DMS 273 treated with DMSO at 0.1 percent for 48 hours (cell line): ENCODE measurements at regions not wholly inside any gene's neighbourhood (a gene's known extent, or its start where the extent isn't known, plus 50 kb on each side); places are given as distances from the start of the nearest gene placed in this dataset.
"Not testable (repeated sequence)": the region's sequence is repeated elsewhere in the genome, so short reads cannot be mapped to it uniquely, and the experiment has no call there.

Source experiments
- DNase-seq: peaks from one replicate; lab custom pipeline; 2025; lab: John Stamatoyannopoulos, UW

- no peak for DNase-seq
Measured at GRCh38 chr13:90800082-90800746, 547.3 kb upstream of the MIR17HG start.

GRCh38 chr13:90801621-90802020 lies 545.9 kb upstream of the MIR17HG start:
- DNase-seq, result no peak

GRCh38 chr13:90803210-90803609 lies 544.3 kb upstream of the MIR17HG start:
- DNase-seq, result no peak

- no peak for DNase-seq
Measured at GRCh38 chr13:90806016-90806615, 541.4 kb upstream of the MIR17HG start.

- no peak for DNase-seq
Measured at GRCh38 chr13:90806892-90807291, 540.6 kb upstream of the MIR17HG start.

GRCh38 chr13:90808838-90809237 lies 538.6 kb upstream of the MIR17HG start:
- DNase-seq, result no peak

- DNase-seq, result no peak
Measured at GRCh38 chr13:90824032-90824431, 523.5 kb upstream of the MIR17HG start.

- DNase-seq, result no peak
Measured at GRCh38 chr13:90826688-90827087, 520.8 kb upstream of the MIR17HG start.

- DNase-seq, result no peak
Measured at GRCh38 chr13:90830782-90831181, 516.7 kb upstream of the MIR17HG start.

GRCh38 chr13:90833951-90834350 lies 513.5 kb upstream of the MIR17HG start:
- no peak for DNase-seq

- no peak for DNase-seq
Measured at GRCh38 chr13:90834700-90835099, 512.8 kb upstream of the MIR17HG start.

GRCh38 chr13:90835826-90836225 lies 511.7 kb upstream of the MIR17HG start:
- DNase-seq, result no peak

- DNase-seq, result no peak
Measured at GRCh38 chr13:90838317-90838960, 509.0 kb upstream of the MIR17HG start.

GRCh38 chr13:90839061-90839460 lies 508.4 kb upstream of the MIR17HG start:
- no peak for DNase-seq

GRCh38 chr13:90846936-90847335 lies 500.6 kb upstream of the MIR17HG start:
- DNase-seq, result no peak

GRCh38 chr13:90853666-90854065 lies 493.8 kb upstream of the MIR17HG start:
- DNase-seq, result not testable (repeated sequence)

- DNase-seq, result no peak
Measured at GRCh38 chr13:90857921-90858320, 489.6 kb upstream of the MIR17HG start.

- no peak for DNase-seq
Measured at GRCh38 chr13:90866006-90866405, 481.5 kb upstream of the MIR17HG start.

GRCh38 chr13:90867336-90867683 lies 480.2 kb upstream of the MIR17HG start:
- no peak for DNase-seq

GRCh38 chr13:90868321-90868920 lies 479.1 kb upstream of the MIR17HG start:
- no peak for DNase-seq

GRCh38 chr13:90869580-90869979 lies 477.9 kb upstream of the MIR17HG start:
- DNase-seq, result no peak

- DNase-seq, result no peak
Measured at GRCh38 chr13:90872491-90873025, 474.9 kb upstream of the MIR17HG start.

GRCh38 chr13:90880790-90881189 lies 466.7 kb upstream of the MIR17HG start:
- no peak for DNase-seq
